HUES48 (cell line): ENCODE measurements at regions not wholly inside any gene's neighbourhood (a gene's known extent, or its start where the extent isn't known, plus 50 kb on each side); places are given as distances from the start of the nearest gene placed in this dataset.
"Not testable (repeated sequence)": the region's sequence is repeated elsewhere in the genome, so short reads cannot be mapped to it uniquely, and the experiment has no call there.

ENCODE experiments used
- H3K27ac ChIP-seq: one replicate; pipeline ENCODE4 v1.7.0; 2013; ENCODE audit warnings: low read depth, low read length, inconsistent platforms
- H3K27me3 ChIP-seq: 2 replicates; pipeline ENCODE4 v1.6.1; 2013; ENCODE audit warnings: mild to moderate bottlenecking, low read length; ENCODE audit not compliant: control insufficient read depth, insufficient read depth
- H3K36me3 ChIP-seq: 2 replicates; pipeline ENCODE4 v1.6.1; 2013; ENCODE audit warnings: low read length; ENCODE audit not compliant: control insufficient read depth, insufficient read depth
- H3K4me1 ChIP-seq: 2 replicates; pipeline ENCODE4 v1.6.1; 2013; ENCODE audit warnings: mild to moderate bottlenecking, low read length; ENCODE audit not compliant: control insufficient read depth, insufficient read depth
- H3K4me3 ChIP-seq: 2 replicates; pipeline ENCODE4 v1.5.1; 2013; ENCODE audit warnings: mild to moderate bottlenecking, low read depth, low read length
- H3K9ac ChIP-seq: 2 replicates; pipeline ENCODE4 v1.6.1; 2013; ENCODE audit warnings: mild to moderate bottlenecking, low read depth, low read length, moderate library complexity
- H3K9me3 ChIP-seq: 2 replicates; pipeline ENCODE4 v1.6.1; 2013; ENCODE audit warnings: low read length; ENCODE audit not compliant: control insufficient read depth, insufficient read depth

GRCh38 chr12:128109236-128109635 is 157.7 kb upstream of the TMEM132C start:
- H3K4me3 ChIP-seq: no peak overlapping the region
- H3K27ac ChIP-seq: no peak overlapping the region
- peaks cover 19% of the 10 kb centered on the region for H3K4me1 ChIP-seq
- H3K36me3 ChIP-seq: no peaks in the 10 kb centered on the region
- no peaks in the 10 kb centered on the region for H3K27me3 ChIP-seq
- H3K9me3 ChIP-seq: no peaks in the 10 kb centered on the region
- no peak overlapping the region for H3K9ac ChIP-seq

GRCh38 chr12:128109636-128110035 is 157.3 kb upstream of the TMEM132C start:
- H3K9me3 ChIP-seq: no peaks in the 10 kb centered on the region
- H3K36me3 ChIP-seq: no peaks in the 10 kb centered on the region
- H3K9ac ChIP-seq: no peak overlapping the region
- no peak overlapping the region for H3K27ac ChIP-seq
- no peak overlapping the region for H3K4me3 ChIP-seq
- H3K4me1 ChIP-seq: peaks cover 19% of the 10 kb centered on the region
- H3K27me3 ChIP-seq: no peaks in the 10 kb centered on the region

- no peak overlapping the region for H3K4me3 ChIP-seq
- H3K27ac ChIP-seq: no peak overlapping the region
- peaks cover 19% of the 10 kb centered on the region for H3K4me1 ChIP-seq
- H3K36me3 ChIP-seq: no peaks in the 10 kb centered on the region
- H3K9ac ChIP-seq: no peak overlapping the region
- H3K9me3 ChIP-seq: no peaks in the 10 kb centered on the region
- no peaks in the 10 kb centered on the region for H3K27me3 ChIP-seq
These were observed 155.6 kb upstream of the TMEM132C start for GRCh38 chr12:128111333-128111732.

DNA sequence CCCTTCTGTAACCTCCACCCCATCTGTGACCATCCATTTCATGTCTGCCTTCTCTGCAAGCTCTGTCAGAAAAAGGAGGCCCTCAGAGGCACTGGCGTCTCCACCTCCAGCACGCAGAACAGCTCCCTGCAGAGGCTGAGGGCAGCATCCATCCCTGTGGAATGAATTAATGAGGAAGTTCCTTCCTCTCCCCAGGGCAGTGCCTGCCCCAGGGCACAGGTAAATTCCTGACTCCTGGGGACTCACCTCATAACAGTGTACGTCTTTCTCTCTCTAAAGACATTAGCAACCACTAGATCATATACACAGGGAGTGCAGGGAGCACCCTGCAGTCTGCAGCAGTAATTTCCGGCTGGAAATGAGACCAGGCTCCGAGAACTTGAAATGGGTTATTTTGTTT is 155.0 kb upstream of the TMEM132C start:
- H3K27ac ChIP-seq: no peak overlapping the region
- peaks cover 19% of the 10 kb centered on the region for H3K4me1 ChIP-seq
- H3K4me3 ChIP-seq: no peak overlapping the region
- no peaks in the 10 kb centered on the region for H3K36me3 ChIP-seq
- no peaks in the 10 kb centered on the region for H3K9me3 ChIP-seq
- no peaks in the 10 kb centered on the region for H3K27me3 ChIP-seq
- H3K9ac ChIP-seq: no peak overlapping the region

DNA sequence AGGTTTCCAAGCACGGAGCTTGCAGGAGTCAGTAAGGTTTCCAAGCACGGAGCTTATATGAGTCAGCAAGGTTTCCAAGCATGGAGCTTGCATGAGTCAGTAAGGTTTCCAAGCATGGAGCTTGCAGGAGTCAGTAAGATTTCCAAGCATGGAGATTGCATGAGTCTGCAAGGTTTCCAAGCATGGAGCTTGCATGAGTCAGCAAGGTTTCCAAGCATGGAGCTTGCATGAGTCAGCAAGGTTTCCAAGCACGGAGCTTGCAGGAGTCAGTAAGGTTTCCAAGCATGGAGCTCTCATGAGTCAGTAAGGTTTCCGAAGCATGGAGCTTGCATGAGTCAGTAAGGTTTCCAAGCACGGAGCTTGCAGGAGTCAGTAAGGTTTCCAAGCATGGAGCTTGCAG is 153.7 kb upstream of the TMEM132C start:
- peaks cover 19% of the 10 kb centered on the region for H3K4me1 ChIP-seq
- not testable (repeated sequence) for H3K4me3 ChIP-seq, H3K27me3 ChIP-seq, H3K27ac ChIP-seq, H3K36me3 ChIP-seq, H3K9me3 ChIP-seq, H3K9ac ChIP-seq

DNA sequence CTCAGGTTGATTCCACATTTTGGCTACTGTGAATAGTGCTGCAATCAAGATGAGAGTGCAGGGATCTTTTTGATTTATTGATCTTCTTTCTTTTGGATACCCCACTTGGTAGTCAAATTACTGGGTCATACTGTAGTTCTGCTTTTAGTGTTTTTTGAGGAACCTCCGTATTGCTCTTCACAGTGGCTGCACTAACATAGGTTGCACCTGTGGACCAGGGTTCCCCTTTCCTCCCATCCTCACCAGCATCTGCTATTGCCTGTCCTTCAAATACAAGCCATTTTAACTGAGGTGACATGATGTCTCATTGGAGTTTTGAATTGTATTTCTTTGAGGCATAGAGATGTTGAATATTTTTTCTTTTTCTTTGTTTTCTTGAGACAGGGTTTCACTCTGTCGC is 152.5 kb upstream of the TMEM132C start:
- Histone ChIP-seq H3K36me3 (no peaks in the 10 kb centered on the region), H3K27me3 (no peaks in the 10 kb centered on the region), H3K4me1 (peaks cover 19% of the 10 kb centered on the region), H3K9ac (no peak overlapping the region), H3K9me3 (peaks cover 2% of the 10 kb centered on the region; the same call in 1 of the 2 replicates), H3K4me3 (no peak overlapping the region), H3K27ac (no peak overlapping the region)

DNA sequence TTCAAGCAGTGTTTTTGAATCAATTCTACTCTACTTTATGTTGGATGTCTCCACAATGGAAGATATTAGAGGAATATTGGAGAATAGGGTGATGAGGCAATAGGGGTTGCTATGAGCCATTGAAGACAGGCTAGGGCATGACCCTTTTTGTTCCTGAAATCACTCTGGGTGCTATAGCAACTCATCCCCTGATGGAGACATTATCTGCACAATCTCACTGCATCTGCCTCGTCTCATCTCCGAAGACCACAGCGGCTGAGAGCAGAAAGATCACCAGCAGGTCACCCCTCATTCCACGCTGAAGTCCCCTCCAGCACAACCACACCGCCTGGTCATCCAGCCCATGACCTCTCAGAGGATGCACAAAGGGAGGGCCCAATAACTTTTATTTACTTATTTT is 150.4 kb upstream of the TMEM132C start:
- no peak overlapping the region for H3K4me3 ChIP-seq

DNA sequence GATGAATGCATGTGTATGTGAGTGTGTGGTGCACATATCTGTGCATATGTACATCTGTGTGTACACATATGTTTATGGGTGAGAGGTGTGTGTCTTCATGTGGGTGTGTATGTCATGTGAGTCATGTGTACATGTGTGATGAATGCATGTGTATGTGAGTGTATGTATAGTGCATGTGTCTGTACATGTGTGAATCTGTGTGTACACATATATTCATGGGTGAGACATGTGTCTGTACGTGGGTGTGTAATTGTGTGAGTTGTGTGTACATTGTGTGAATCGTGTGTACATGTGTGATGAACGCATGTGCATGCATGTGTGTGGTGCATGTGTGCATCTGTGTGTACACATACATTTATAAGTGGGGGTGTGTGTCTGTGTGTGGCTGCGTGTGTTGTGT is 146.9 kb upstream of the TMEM132C start:
- peaks cover 9% of the 10 kb centered on the region for H3K9me3 ChIP-seq
- no peaks in the 10 kb centered on the region for H3K27me3 ChIP-seq
- no peak overlapping the region for H3K27ac ChIP-seq
- no peaks in the 10 kb centered on the region for H3K36me3 ChIP-seq
- no peak overlapping the region for H3K4me3 ChIP-seq
- H3K4me1 ChIP-seq: no peaks in the 10 kb centered on the region
- no peak overlapping the region for H3K9ac ChIP-seq

More for the DNA sequence above, 150.4 kb upstream of the TMEM132C start:
- Histone ChIP-seq H3K9me3 (peaks cover 9% of the 10 kb centered on the region), H3K27me3 (no peaks in the 10 kb centered on the region), H3K4me1 (peaks cover 14% of the 10 kb centered on the region), H3K27ac (no peak overlapping the region), H3K36me3 (no peaks in the 10 kb centered on the region), H3K9ac (no peak overlapping the region)

- H3K27ac ChIP-seq: no peak overlapping the region
- no peak overlapping the region for H3K9ac ChIP-seq
- no peaks in the 10 kb centered on the region for H3K36me3 ChIP-seq
- no peaks in the 10 kb centered on the region for H3K27me3 ChIP-seq
- no peaks in the 10 kb centered on the region for H3K4me1 ChIP-seq
- peaks cover 9% of the 10 kb centered on the region for H3K9me3 ChIP-seq
- no peak overlapping the region for H3K4me3 ChIP-seq
These were observed 145.5 kb upstream of the TMEM132C start for GRCh38 chr12:128121424-128121823.

DNA sequence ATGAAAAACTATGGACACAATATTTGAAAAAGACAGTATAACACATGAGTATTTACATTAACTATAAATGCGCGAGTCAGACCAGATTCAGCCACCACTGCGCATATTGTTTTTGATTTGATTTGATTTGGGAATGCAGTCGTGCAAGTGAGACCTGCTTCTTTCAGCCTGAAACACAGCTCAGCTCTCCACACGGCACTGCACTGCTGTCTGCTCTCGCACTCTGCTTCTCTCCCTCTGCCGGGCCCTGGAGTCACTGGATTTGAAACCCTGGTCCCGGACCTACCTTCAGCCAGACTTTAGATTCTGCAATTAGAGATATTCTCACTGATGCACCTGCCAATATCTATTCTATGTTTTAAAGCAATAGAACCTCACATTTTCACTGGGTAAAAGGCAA is 143.9 kb upstream of the TMEM132C start:
- Histone ChIP-seq H3K4me1 (no peaks in the 10 kb centered on the region), H3K9me3 (peaks cover 9% of the 10 kb centered on the region), H3K27ac (no peak overlapping the region), H3K9ac (no peak overlapping the region), H3K4me3 (no peak overlapping the region), H3K36me3 (no peaks in the 10 kb centered on the region), H3K27me3 (no peaks in the 10 kb centered on the region)

GRCh38 chr12:128131955-128132354 is 135.0 kb upstream of the TMEM132C start:
- Histone ChIP-seq H3K4me3 (no peak overlapping the region), H3K9me3 (no peaks in the 10 kb centered on the region), H3K27me3 (no peaks in the 10 kb centered on the region), H3K36me3 (no peaks in the 10 kb centered on the region), H3K9ac (no peak overlapping the region), H3K27ac (no peak overlapping the region), H3K4me1 (no peaks in the 10 kb centered on the region)
